ENCODE measurements at regions not wholly inside any gene's neighbourhood (a gene's known extent, or its start where the extent isn't known, plus 50 kb on each side); places are given as distances from the start of the nearest gene placed in this dataset.

DNA sequence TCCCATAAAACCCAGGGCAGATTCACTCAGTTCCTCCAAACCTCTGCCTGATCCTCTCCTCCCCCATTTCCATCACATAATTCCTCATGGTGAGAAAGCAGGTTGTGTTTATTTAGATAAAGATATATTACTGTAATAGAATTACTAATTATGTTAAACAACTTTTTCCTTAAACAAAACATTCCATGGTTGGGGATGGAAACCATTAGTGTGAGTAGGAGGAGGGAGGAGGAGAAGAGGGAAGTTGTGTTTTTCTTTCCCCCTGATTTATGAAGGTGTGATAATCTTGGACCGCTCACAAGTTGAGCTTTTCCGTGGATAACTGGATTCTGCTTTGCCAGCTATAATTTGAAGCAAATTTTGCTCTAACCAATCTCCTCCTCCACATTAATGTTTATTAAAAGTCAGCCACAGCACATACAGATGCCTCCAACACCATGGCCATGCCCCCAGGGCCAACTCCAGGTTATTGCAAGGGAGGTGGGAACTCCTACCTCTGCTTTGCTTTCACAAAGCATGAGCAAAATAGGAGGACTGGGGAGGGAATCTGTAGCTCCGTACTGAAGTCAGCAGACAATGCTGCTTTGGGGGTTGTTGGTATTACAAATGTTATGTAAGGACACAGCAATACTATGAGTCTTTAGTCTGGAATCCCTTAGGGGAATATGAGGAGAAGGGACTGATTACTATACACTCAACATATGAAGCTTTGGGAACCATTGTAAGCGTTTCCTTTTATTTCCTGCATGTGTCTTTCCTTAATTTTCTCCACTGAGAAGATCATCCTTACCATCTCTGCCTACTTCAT, 542.0 kb downstream of the DHX35 start:
- Histone ChIP-seq H3K9me3 (ENCODE audit: insufficient read depth in 2 of 2, low read depth in 1 of 2, low read length in 1 of 2) (no peaks in the 10 kb centered on the region), H3K9ac (replicated peaks in 1 of 4; ENCODE audit: extremely low read depth in 1 of 4, low read depth in 3 of 4, low read length in 3 of 4) (no peak overlapping the region), H2BK5ac (ENCODE audit: low read depth, low read length) (no peak overlapping the region), H2BK120ac (replicated peaks; ENCODE audit: low read depth, low read length) (no peak overlapping the region), H4K20me1 (replicated peaks in 1 of 2; ENCODE audit: control insufficient read depth in 1 of 2, insufficient read depth in 2 of 2, low read length in 2 of 2) (no peaks in the 10 kb centered on the region), H4K5ac (ENCODE audit: insufficient read length, low read depth, low read length) (no peak overlapping the region), H3K27ac (ENCODE audit: low read depth, low read length) (no peak overlapping the region), H3K56ac (replicated peaks; ENCODE audit: insufficient read length, low read depth, low read length) (no peak overlapping the region), H4K91ac (replicated peaks; ENCODE audit: insufficient read length, low read length) (no peak overlapping the region), H3K23me2 (ENCODE audit: low read depth, low read length) (no peaks in the 10 kb centered on the region), H2AFZ (ENCODE audit: low read length) (no peak overlapping the region), H3K36me3 (ENCODE audit: control insufficient read depth in 2 of 4, insufficient read depth in 4 of 4, low read length in 3 of 4) (no peaks in the 10 kb centered on the region), H3K4ac (replicated peaks; ENCODE audit: insufficient read length, low read depth, low read length) (no peak overlapping the region), H3K4me3 (ENCODE audit: extremely low read depth in 1 of 4, insufficient read depth in 2 of 4, low read depth in 3 of 4, low read length in 4 of 4) (no peak overlapping the region), H3K79me1 (ENCODE audit: low read depth, low read length) (no peaks in the 10 kb centered on the region), H3K27me3 (replicated peaks in 1 of 4; ENCODE audit: control insufficient read depth in 3 of 4, extremely low read depth in 1 of 4, insufficient read depth in 3 of 4, low read length in 3 of 4) (no peaks in the 10 kb centered on the region), H2BK12ac (ENCODE audit: low read depth, low read length) (no peak overlapping the region), H2BK20ac (ENCODE audit: low read length) (no peak overlapping the region), H3K23ac (ENCODE audit: insufficient read length) (no peak overlapping the region), H3K18ac (ENCODE audit: extremely low read depth, low read length) (no peak overlapping the region), H3K14ac (ENCODE audit: insufficient read length) (no peak overlapping the region), H3K79me2 (ENCODE audit: control insufficient read depth in 1 of 2, insufficient read depth in 2 of 2, low read length in 2 of 2) (no peaks in the 10 kb centered on the region), H2AK5ac (ENCODE audit: low read depth, low read length) (no peak overlapping the region), H2BK15ac (ENCODE audit: low read length) (no peak overlapping the region), H3K4me2 (ENCODE audit: insufficient read depth in 1 of 2, low read depth in 2 of 2, low read length in 2 of 2) (no peak overlapping the region), H4K8ac (ENCODE audit: extremely low read depth, insufficient read depth, low read length) (no peak overlapping the region; the same call in 1 of the 2 replicates), H3K4me1 (replicated peaks in 1 of 4; ENCODE audit: control insufficient read depth in 3 of 4, insufficient read depth in 4 of 4, low read length in 3 of 4) (no peaks in the 10 kb centered on the region)
- FAIRE-seq (no peak), DNase-seq (ENCODE audit: low read depth in 1 of 2, low spot score in 2 of 2) (no peak)
- 91% methylated on average over 4 of the region's 4 CpGs; no CpG with 5 or more reads in 1 of the 2 experiments for WGBS, 2 experiments (ENCODE audit: extremely low coverage in 1 of 2, insufficient coverage in 1 of 2, insufficient read length in 1 of 2, insufficient replicate concordance in 2 of 2, low coverage in 1 of 2, low lambda C conversion rate in 2 of 2, missing lambda C conversion rate in 1 of 2)
- POLR2A ChIA-PET (ENCODE audit: partially characterized antibody): no interaction called here
- CTCF ChIA-PET (ENCODE audit: partially characterized antibody): interaction anchor here (1.1 kb wide), 1 partner anchor 235 kb away, joined by 4 read pairs; no protein-coding TSS in a partner anchor
- TF ChIP-seq SAP30 (IDR thresholded peaks at IDR 0.05; ENCODE audit: insufficient read depth, insufficient replicate concordance, low read length) (no peak), SP1 (IDR thresholded peaks at IDR 0.05; ENCODE audit: low read depth, low read length) (no peak), EP300 (IDR thresholded peaks at IDR 0.05; ENCODE audit: borderline replicate concordance in 1 of 2, low read depth in 2 of 2, low read length in 2 of 2) (no peak), CBX5 (IDR thresholded peaks at IDR 0.05; ENCODE audit: low read depth, low read length) (no peak), PHF8 (conservative IDR thresholded peaks at IDR 0.05; ENCODE audit: low read depth, low read length) (no peak), KDM4A (IDR thresholded peaks at IDR 0.05; ENCODE audit: low read depth, low read length, severe bottlenecking) (no peak), SRF (IDR thresholded peaks at IDR 0.05; ENCODE audit: low read depth, low read length) (no peak), SIN3A (conservative IDR thresholded peaks at IDR 0.05 in 1 of 2, IDR thresholded peaks at IDR 0.05 in 1 of 2; ENCODE audit: low read depth in 1 of 2, low read length in 2 of 2) (no peak), MAFK (IDR thresholded peaks at IDR 0.05; ENCODE audit: low read depth, low read length) (no peak)
- TF ChIP-seq, protein P1, sequence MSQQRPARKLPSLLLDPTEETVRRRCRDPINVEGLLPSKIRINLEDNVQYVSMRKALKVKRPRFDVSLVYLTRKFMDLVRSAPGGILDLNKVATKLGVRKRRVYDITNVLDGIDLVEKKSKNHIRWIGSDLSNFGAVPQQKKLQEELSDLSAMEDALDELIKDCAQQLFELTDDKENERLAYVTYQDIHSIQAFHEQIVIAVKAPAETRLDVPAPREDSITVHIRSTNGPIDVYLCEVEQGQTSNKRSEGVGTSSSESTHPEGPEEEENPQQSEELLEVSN (IDR thresholded peaks at IDR 0.05): no peak
